NCI-H2196 (cell line): ENCODE measurements at regions not wholly inside any gene's neighbourhood (a gene's known extent, or its start where the extent isn't known, plus 50 kb on each side); places are given as distances from the start of the nearest gene placed in this dataset.
A peak's percentile ranks its signal among the peaks of the same experiment; 100 is the strongest.

ENCODE experiments used
- DNase-seq: peaks from one replicate; lab custom pipeline; 2025; ENCODE audit not compliant: unreplicated experiment; lab: John Stamatoyannopoulos, UW

DNA sequence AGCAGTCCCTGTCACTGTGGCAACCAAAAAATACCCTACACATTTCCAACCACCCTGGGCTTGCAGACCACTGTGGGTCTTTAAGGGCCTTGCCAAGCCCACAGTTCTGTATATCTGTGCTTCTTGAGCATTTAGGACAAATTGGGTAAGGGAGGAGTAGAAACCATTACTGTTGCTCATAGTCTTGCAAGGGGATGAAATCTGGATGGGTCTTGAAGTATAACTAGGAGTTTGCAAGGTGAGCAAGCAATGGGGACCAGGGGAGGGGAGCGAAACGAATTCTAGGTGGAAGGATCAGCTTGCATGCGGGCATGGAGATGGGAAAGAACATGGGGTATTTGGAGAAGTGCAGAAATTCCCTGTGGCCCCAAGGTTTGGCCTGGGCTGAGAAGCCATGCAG, 202.9 kb downstream of the RAB11FIP4 start:
- no peak for DNase-seq

DNA sequence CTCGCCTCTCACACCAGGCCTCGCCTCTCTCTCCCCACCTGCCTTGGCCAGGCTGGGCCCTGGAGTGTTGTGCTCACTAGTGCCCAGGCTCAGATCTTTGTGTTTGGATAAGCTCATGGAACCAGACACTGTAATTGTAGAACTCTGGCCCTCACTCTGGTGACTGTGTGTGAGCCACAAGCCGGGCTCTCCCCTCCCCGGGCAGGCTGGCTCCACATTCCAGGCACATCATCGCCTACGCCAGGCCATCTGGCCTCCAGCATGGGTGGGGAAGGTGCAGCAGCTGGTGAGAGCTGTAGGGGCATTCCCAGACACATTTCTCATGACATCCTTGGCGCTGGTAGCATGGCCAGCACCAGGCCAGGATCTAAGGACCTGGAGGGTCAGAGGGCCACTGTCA, 202.3 kb downstream of the RAB11FIP4 start:
- DNase-seq: peak; percentile 31

GRCh38 chr17:31591924-31592323, 200.4 kb downstream of the RAB11FIP4 start:
- no peak for DNase-seq

DNA sequence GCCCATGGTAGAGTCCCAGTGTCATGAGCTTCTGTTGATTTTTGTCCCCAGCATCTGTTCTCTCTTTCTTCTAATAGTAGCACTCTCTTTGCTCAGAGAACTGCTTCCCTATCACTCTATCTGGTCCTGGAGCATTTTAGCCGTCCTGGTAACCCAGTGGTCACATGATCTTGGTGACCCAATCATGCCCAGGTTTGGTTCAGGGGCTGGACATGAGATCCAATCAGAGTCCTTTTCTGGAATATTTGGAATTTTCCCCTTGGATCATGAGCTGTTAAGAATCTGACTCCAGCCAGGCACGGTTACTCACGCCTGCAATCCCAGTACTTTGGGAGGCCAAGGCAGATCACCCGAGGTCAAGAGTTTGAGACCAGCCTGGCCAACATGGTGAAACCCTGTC, 197.0 kb downstream of the RAB11FIP4 start:
- DNase-seq: no peak

- DNase-seq: no peak
These were observed 196.6 kb downstream of the RAB11FIP4 start for GRCh38 chr17:31588034-31588433.
